Endothelial cell (in vitro differentiated cells): ENCODE measurements at regions not wholly inside any gene's neighbourhood (a gene's known extent, or its start where the extent isn't known, plus 50 kb on each side); places are given as distances from the start of the nearest gene placed in this dataset.

Experiments used
- DNase-seq: peaks from one replicate; pipeline ENCODE4 v3.0.0; 2021; ENCODE audit warnings: low spot score
- H3K27ac Mint-ChIP-seq: one replicate; pipeline ENCODE4 v1.8.0; 2021; ENCODE audit warnings: mixed read lengths, inconsistent platforms; ENCODE audit not compliant: unreplicated experiment
- H3K27me3 Mint-ChIP-seq: one replicate; pipeline ENCODE4 v1.8.0; 2021; ENCODE audit warnings: mild to moderate bottlenecking, moderate library complexity, mixed read lengths, inconsistent platforms; ENCODE audit not compliant: unreplicated experiment
- H3K36me3 Mint-ChIP-seq: one replicate; pipeline ENCODE4 v1.8.0; 2021; ENCODE audit warnings: mild to moderate bottlenecking, low read depth, mixed read lengths, inconsistent platforms; ENCODE audit not compliant: unreplicated experiment
- H3K4me1 Mint-ChIP-seq: one replicate; pipeline ENCODE4 v1.8.0; 2021; ENCODE audit warnings: mild to moderate bottlenecking, mixed read lengths, inconsistent platforms; ENCODE audit not compliant: unreplicated experiment
- H3K4me3 Mint-ChIP-seq: one replicate; pipeline ENCODE4 v1.8.0; 2021; ENCODE audit warnings: mild to moderate bottlenecking, mixed read lengths, inconsistent platforms; ENCODE audit not compliant: unreplicated experiment
- H3K9me3 Mint-ChIP-seq: one replicate; pipeline ENCODE4 v1.8.0; 2021; ENCODE audit warnings: mixed read lengths, inconsistent platforms; ENCODE audit not compliant: unreplicated experiment
- TF ChIP-seq, protein P1 (sequence below): fragments of 200-600 bp; sonication (generic); IDR thresholded peaks from one replicate; pipeline ENCODE4 v1.5.0; 2021; ENCODE audit warnings: antibody characterized with exemption; ENCODE audit not compliant: unreplicated experiment

DNA sequence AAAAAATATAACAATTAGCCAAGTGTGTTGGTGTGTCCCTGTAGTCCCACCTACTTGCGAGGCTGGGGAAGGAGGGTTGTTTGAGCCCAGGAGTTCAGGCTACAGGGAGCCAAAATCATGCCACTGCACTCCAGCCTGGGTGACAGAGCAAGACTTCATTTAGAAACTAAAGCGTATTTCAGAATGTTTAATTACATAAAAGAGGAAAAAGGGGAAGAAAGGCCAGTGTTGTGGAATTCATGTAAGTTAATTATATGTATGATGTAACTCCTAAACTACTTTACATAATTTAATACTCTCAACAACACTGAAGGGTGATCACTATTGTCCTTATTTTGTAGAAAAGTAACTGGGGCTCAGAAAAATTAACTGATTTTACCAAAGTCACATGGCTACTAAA lies 67.2 kb upstream of the HOPX start:
- no peaks in the 10 kb centered on the region for H3K36me3 Mint-ChIP-seq
- no peak overlapping the region for H3K4me3 Mint-ChIP-seq
- DNase-seq = no peak
- H3K27me3 Mint-ChIP-seq = no peaks in the 10 kb centered on the region
- H3K4me1 Mint-ChIP-seq = no peaks in the 10 kb centered on the region
- H3K27ac Mint-ChIP-seq = no peak overlapping the region
- H3K9me3 Mint-ChIP-seq = no peaks in the 10 kb centered on the region
- TF ChIP-seq, protein P1, sequence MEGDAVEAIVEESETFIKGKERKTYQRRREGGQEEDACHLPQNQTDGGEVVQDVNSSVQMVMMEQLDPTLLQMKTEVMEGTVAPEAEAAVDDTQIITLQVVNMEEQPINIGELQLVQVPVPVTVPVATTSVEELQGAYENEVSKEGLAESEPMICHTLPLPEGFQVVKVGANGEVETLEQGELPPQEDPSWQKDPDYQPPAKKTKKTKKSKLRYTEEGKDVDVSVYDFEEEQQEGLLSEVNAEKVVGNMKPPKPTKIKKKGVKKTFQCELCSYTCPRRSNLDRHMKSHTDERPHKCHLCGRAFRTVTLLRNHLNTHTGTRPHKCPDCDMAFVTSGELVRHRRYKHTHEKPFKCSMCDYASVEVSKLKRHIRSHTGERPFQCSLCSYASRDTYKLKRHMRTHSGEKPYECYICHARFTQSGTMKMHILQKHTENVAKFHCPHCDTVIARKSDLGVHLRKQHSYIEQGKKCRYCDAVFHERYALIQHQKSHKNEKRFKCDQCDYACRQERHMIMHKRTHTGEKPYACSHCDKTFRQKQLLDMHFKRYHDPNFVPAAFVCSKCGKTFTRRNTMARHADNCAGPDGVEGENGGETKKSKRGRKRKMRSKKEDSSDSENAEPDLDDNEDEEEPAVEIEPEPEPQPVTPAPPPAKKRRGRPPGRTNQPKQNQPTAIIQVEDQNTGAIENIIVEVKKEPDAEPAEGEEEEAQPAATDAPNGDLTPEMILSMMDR = no peak

- Mint-ChIP-seq H3K4me1 (no peaks in the 10 kb centered on the region), H3K27me3 (no peaks in the 10 kb centered on the region), H3K9me3 (no peaks in the 10 kb centered on the region), H3K27ac (no peak overlapping the region), H3K4me3 (no peak overlapping the region), H3K36me3 (no peaks in the 10 kb centered on the region)
- TF ChIP-seq, protein P1 = no peak
- DNase-seq = no peak
These were observed 65.5 kb upstream of the HOPX start for GRCh38 chr4:56746639-56747038.

GRCh38 chr4:56745042-56745441 lies 63.9 kb upstream of the HOPX start:
- H3K4me1 Mint-ChIP-seq = no peaks in the 10 kb centered on the region
- DNase-seq = no peak
- no peaks in the 10 kb centered on the region for H3K27me3 Mint-ChIP-seq

GRCh38 chr4:56744030-56744429 lies 62.9 kb upstream of the HOPX start:
- DNase-seq = no peak
- no peak overlapping the region for H3K27ac Mint-ChIP-seq
- TF ChIP-seq, protein P1 = no peak
- H3K4me3 Mint-ChIP-seq = no peak overlapping the region
- H3K27me3 Mint-ChIP-seq = no peaks in the 10 kb centered on the region
- no peaks in the 10 kb centered on the region for H3K9me3 Mint-ChIP-seq
- H3K4me1 Mint-ChIP-seq = no peaks in the 10 kb centered on the region
- H3K36me3 Mint-ChIP-seq = no peaks in the 10 kb centered on the region

More at GRCh38 chr4:56745042-56745441, 63.9 kb upstream of the HOPX start:
- no peak overlapping the region for H3K4me3 Mint-ChIP-seq
- H3K36me3 Mint-ChIP-seq = no peaks in the 10 kb centered on the region
- no peak overlapping the region for H3K27ac Mint-ChIP-seq
- TF ChIP-seq, protein P1 = no peak
- H3K9me3 Mint-ChIP-seq = no peaks in the 10 kb centered on the region

- Mint-ChIP-seq H3K27me3 (no peaks in the 10 kb centered on the region), H3K4me1 (no peaks in the 10 kb centered on the region), H3K36me3 (no peaks in the 10 kb centered on the region), H3K4me3 (no peak overlapping the region), H3K9me3 (no peaks in the 10 kb centered on the region), H3K27ac (no peak overlapping the region)
- DNase-seq = no peak
- TF ChIP-seq, protein P1 = no peak
These were observed 62.5 kb upstream of the HOPX start for GRCh38 chr4:56743550-56743949.
